ENCODE measurements at regions not wholly inside any gene's neighbourhood (a gene's known extent, or its start where the extent isn't known, plus 50 kb on each side); places are given as distances from the start of the nearest gene placed in this dataset.

DNA sequence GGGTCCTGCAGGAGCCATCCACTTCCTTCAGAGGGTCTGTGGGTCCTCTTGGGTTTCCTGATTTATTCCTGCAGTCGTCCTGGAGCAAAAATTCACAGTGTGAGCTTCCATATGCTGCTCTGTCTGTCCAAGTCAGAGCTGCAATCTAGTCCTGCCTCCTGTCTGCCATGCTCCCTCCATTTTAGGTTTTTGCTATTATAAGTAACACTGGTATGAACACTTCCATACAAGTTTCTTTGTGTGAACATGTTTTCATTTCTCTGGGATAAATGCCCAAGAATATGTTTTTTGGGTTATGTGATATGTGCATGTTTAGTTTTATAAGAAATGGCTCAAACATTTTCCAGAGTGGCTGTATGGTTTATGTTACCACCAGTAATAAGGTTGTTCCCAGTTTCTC, 188.1 kb downstream of the ACTR3B start:
- Histone ChIP-seq H3K9me2 (ENCODE audit: insufficient read depth, low read length) (no peaks in the 10 kb centered on the region), H3K4me2 (ENCODE audit: low read length) (no peak overlapping the region), H4K20me1 (ENCODE audit: insufficient read depth, low read length) (no peaks in the 10 kb centered on the region), H3K4me3 (ENCODE audit: low read depth, low read length, poor library complexity, severe bottlenecking) (no peak overlapping the region), H3K27ac (ENCODE audit: low read depth, low read length, poor library complexity, severe bottlenecking) (no peak overlapping the region), H3K36me3 (ENCODE audit: insufficient read depth, low read length) (no peaks in the 10 kb centered on the region), H3K4me1 (ENCODE audit: insufficient read depth, low read length, poor library complexity, severe bottlenecking) (no peaks in the 10 kb centered on the region), H3K9me3 (ENCODE audit: low read length) (no peaks in the 10 kb centered on the region), H3K79me2 (ENCODE audit: insufficient read depth, low read depth, low read length) (no peaks in the 10 kb centered on the region), H2AFZ (ENCODE audit: low read length) (no peak overlapping the region)
- intact Hi-C loops (cut with micrococcal nuclease; ENCODE audit: unreplicated experiment), result no loop called here
- no TSS peak for BruUV-seq (replicated peaks)
- DNase-seq (ENCODE audit: low spot score), result no peak
- POLR2A ChIA-PET, result no interaction called here
- CTCF ChIA-PET (ENCODE audit: unreplicated experiment), result no interaction called here
- TF ChIP-seq, protein P1, sequence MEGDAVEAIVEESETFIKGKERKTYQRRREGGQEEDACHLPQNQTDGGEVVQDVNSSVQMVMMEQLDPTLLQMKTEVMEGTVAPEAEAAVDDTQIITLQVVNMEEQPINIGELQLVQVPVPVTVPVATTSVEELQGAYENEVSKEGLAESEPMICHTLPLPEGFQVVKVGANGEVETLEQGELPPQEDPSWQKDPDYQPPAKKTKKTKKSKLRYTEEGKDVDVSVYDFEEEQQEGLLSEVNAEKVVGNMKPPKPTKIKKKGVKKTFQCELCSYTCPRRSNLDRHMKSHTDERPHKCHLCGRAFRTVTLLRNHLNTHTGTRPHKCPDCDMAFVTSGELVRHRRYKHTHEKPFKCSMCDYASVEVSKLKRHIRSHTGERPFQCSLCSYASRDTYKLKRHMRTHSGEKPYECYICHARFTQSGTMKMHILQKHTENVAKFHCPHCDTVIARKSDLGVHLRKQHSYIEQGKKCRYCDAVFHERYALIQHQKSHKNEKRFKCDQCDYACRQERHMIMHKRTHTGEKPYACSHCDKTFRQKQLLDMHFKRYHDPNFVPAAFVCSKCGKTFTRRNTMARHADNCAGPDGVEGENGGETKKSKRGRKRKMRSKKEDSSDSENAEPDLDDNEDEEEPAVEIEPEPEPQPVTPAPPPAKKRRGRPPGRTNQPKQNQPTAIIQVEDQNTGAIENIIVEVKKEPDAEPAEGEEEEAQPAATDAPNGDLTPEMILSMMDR (conservative IDR thresholded peaks at IDR 0.05; ENCODE audit: low read length), result no peak
- TF ChIP-seq EZH2phosphoT487 (IDR thresholded peaks at IDR 0.05; ENCODE audit: borderline replicate concordance, low read depth, low read length), result no peak

DNA sequence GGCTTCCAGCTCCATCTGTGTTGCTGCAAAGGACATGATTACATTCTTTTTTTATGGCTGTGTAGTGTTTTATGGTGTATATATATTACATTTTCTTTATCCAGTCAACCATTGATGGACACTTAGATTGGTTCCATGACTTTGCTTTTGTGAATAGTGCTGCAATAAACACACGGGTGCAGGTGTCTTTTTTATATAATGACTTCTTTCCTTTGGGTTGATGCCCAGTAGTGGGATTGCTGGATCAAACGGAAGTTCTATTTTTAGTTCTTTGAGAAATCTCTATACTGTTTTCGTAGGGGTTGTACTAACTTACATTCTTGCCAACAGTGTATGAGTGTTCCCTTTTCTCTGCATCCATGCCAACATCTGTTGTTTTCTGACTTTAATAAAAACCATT, 189.7 kb downstream of the ACTR3B start:
- TF ChIP-seq, protein P1 (conservative IDR thresholded peaks at IDR 0.05; ENCODE audit: low read length), result no peak
- no peak for TF ChIP-seq EZH2phosphoT487 (IDR thresholded peaks at IDR 0.05; ENCODE audit: borderline replicate concordance, low read depth, low read length)
- POLR2A ChIA-PET, result no interaction called here
- Histone ChIP-seq H3K4me1 (ENCODE audit: insufficient read depth, low read length, poor library complexity, severe bottlenecking) (no peaks in the 10 kb centered on the region), H3K9me2 (ENCODE audit: insufficient read depth, low read length) (no peaks in the 10 kb centered on the region), H4K20me1 (ENCODE audit: insufficient read depth, low read length) (no peaks in the 10 kb centered on the region), H3K79me2 (ENCODE audit: insufficient read depth, low read depth, low read length) (no peaks in the 10 kb centered on the region), H2AFZ (ENCODE audit: low read length) (no peak overlapping the region), H3K9me3 (ENCODE audit: low read length) (no peaks in the 10 kb centered on the region), H3K4me2 (ENCODE audit: low read length) (no peak overlapping the region), H3K4me3 (ENCODE audit: low read depth, low read length, poor library complexity, severe bottlenecking) (no peak overlapping the region), H3K36me3 (ENCODE audit: insufficient read depth, low read length) (no peaks in the 10 kb centered on the region), H3K27ac (ENCODE audit: low read depth, low read length, poor library complexity, severe bottlenecking) (no peak overlapping the region)
- no peak for DNase-seq (ENCODE audit: low spot score)
- BruUV-seq (replicated peaks), result no TSS peak
- CTCF ChIA-PET (ENCODE audit: unreplicated experiment), result no interaction called here
- intact Hi-C loops (cut with micrococcal nuclease; ENCODE audit: unreplicated experiment), result no loop called here

DNA sequence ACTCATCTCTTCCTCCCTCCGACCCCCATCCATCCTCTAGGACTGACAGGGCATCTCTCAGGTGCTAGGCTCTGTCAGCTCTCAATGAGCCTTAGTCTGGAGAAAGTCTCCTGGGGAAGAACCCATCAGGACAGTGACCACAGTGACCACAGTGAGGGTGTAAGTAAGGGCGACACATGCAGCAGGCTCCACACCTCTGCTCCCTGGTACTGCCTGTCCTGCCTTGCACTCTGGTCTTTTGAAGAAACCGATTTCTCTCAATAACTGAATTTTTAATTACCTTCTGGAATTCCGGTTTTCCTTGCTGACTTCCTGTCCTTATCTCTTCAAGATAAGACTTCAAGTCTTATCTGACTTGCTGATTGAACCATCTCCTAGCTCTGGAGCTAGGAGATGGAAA, 190.2 kb downstream of the ACTR3B start:
- H3K4me3 ChIP-seq (ENCODE audit: low read depth, low read length, poor library complexity, severe bottlenecking), result no peak overlapping the region
- intact Hi-C loops (cut with micrococcal nuclease; ENCODE audit: unreplicated experiment), result no loop called here
- no peak for DNase-seq (ENCODE audit: low spot score)
- ChIA-PET POLR2A (interaction anchor here (0.7 kb wide), 1 partner anchor 9 kb away, joined by 3 read pairs; no protein-coding TSS in a partner anchor), CTCF (ENCODE audit: unreplicated experiment) (no interaction called here)
- H3K27ac ChIP-seq (ENCODE audit: low read depth, low read length, poor library complexity, severe bottlenecking), result no peak overlapping the region
- H3K79me2 ChIP-seq (ENCODE audit: insufficient read depth, low read depth, low read length), result no peaks in the 10 kb centered on the region
- no peaks in the 10 kb centered on the region for H3K4me1 ChIP-seq (ENCODE audit: insufficient read depth, low read length, poor library complexity, severe bottlenecking)
- no peak overlapping the region for H2AFZ ChIP-seq (ENCODE audit: low read length)
- H3K9me2 ChIP-seq (ENCODE audit: insufficient read depth, low read length), result no peaks in the 10 kb centered on the region
- H4K20me1 ChIP-seq (ENCODE audit: insufficient read depth, low read length), result no peaks in the 10 kb centered on the region
- no TSS peak for BruUV-seq (replicated peaks)
- TF ChIP-seq EZH2phosphoT487 (IDR thresholded peaks at IDR 0.05; ENCODE audit: borderline replicate concordance, low read depth, low read length), result no peak
- TF ChIP-seq, protein P1 (conservative IDR thresholded peaks at IDR 0.05; ENCODE audit: low read length), result no peak
- H3K36me3 ChIP-seq (ENCODE audit: insufficient read depth, low read length), result no peaks in the 10 kb centered on the region
- H3K9me3 ChIP-seq (ENCODE audit: low read length), result no peaks in the 10 kb centered on the region
- no peak overlapping the region for H3K4me2 ChIP-seq (ENCODE audit: low read length)
